GM23338 (cell line): ENCODE measurements at regions not wholly inside any gene's neighbourhood (a gene's known extent, or its start where the extent isn't known, plus 50 kb on each side); places are given as distances from the start of the nearest gene placed in this dataset.

Experiments used
- CREB1 ChIP-seq: fragments of 250-450 bp; sonication (Bioruptor Pico); IDR thresholded peaks from 2 replicates; pipeline ENCODE4 v1.5.0; 2020; ENCODE audit warnings: low read depth, mild to moderate bottlenecking, moderate library complexity
- CTCF ChIP-seq, 2 experiments: fragments of 200-600 bp in 1 of 2; sonication (generic) in 1 of 2; conservative IDR thresholded peaks; 2 replicates each; pipeline versions ENCODE4 v1.5.1 to v1.6.1; 2016 to 2017; ENCODE audit warnings: antibody characterized with exemption in 2 of 2, low read depth in 2 of 2, mild to moderate bottlenecking in 2 of 2, moderate library complexity in 1 of 2
- ETS1 ChIP-seq: IDR thresholded peaks from 2 replicates; pipeline ENCODE4 v1.6.1; 2016; ENCODE audit warnings: antibody characterized with exemption
- EZH2 ChIP-seq: fragments of 200-600 bp; sonication (generic); IDR thresholded peaks from one replicate; pipeline ENCODE4 v1.8.0; 2017; ENCODE audit warnings: antibody characterized with exemption, mild to moderate bottlenecking, low read depth; ENCODE audit not compliant: unreplicated experiment
- EZH2phosphoT487 ChIP-seq: fragments of 200-600 bp; sonication (generic); IDR thresholded peaks from one replicate; pipeline ENCODE4 v1.8.1; 2018; ENCODE audit warnings: antibody characterized with exemption; ENCODE audit not compliant: unreplicated experiment
- NANOG ChIP-seq: IDR thresholded peaks from 2 replicates; pipeline ENCODE4 v1.6.1; 2016; ENCODE audit warnings: antibody characterized with exemption, borderline replicate concordance
- POLR2AphosphoS5 ChIP-seq: IDR thresholded peaks from 2 replicates; pipeline ENCODE4 v1.6.1; 2016; ENCODE audit warnings: antibody characterized with exemption, low read depth
- REST ChIP-seq: IDR thresholded peaks from one replicate; pipeline ENCODE4 v1.6.1; 2018; ENCODE audit warnings: antibody characterized with exemption; ENCODE audit not compliant: unreplicated experiment
- STAT1 ChIP-seq: IDR thresholded peaks from one replicate; pipeline ENCODE4 v1.6.1; 2016; ENCODE audit warnings: antibody characterized with exemption; ENCODE audit not compliant: unreplicated experiment
- ZNF114 ChIP-seq: fragments of 250-450 bp; sonication (Bioruptor Pico); IDR thresholded peaks from 2 replicates; pipeline ENCODE4 v1.5.0; 2020; ENCODE audit warnings: mild to moderate bottlenecking, moderate library complexity
- ZNF331 ChIP-seq: fragments of 250-450 bp; sonication (Bioruptor Pico); IDR thresholded peaks from 2 replicates; pipeline ENCODE4 v1.5.0; 2020; ENCODE audit warnings: low read depth, mild to moderate bottlenecking, moderate library complexity

GRCh38 chr20:59377842-59378241 is 77.4 kb downstream of the EDN3 start:
- TF ChIP-seq CTCF (conservative IDR thresholded peaks at IDR 0.05; ENCODE audit: low read depth in 2 of 2) = no peak
- TF ChIP-seq REST = no peak
- no peak for TF ChIP-seq EZH2
- TF ChIP-seq CREB1 (CRISPR knock-in tag) = no peak
- no peak for TF ChIP-seq POLR2AphosphoS5
- no peak for TF ChIP-seq ZNF331
- TF ChIP-seq EZH2phosphoT487 = no peak
- TF ChIP-seq STAT1 = no peak
- no peak for TF ChIP-seq ETS1
- TF ChIP-seq NANOG = no peak
- TF ChIP-seq ZNF114 (CRISPR knock-in tag) = no peak
